Activated naive CD4-positive, alpha-beta T cell treated with anti-CD3 and anti-CD28 coated beads, Interleukin-2, amount 50 U/mL, for 16 hours (primary cell): ENCODE measurements at regions not wholly inside any gene's neighbourhood (a gene's known extent, or its start where the extent isn't known, plus 50 kb on each side); places are given as distances from the start of the nearest gene placed in this dataset.

Experiments used
- DNase-seq: peaks from one replicate; pipeline ENCODE4 v3.0.0-alpha.2; 2020

GRCh38 chr10:35911233-35911632 is 269.1 kb upstream of the FZD8 start:
- no peak for DNase-seq

- DNase-seq = no peak
These were observed 268.1 kb upstream of the FZD8 start for GRCh38 chr10:35910234-35910633.

GRCh38 chr10:35909121-35909720 is 267.1 kb upstream of the FZD8 start:
- no peak for DNase-seq

GRCh38 chr10:35908451-35908850 is 266.4 kb upstream of the FZD8 start:
- DNase-seq = no peak

- no peak for DNase-seq
These were observed 265.5 kb upstream of the FZD8 start for GRCh38 chr10:35907548-35907947.

- no peak for DNase-seq
These were observed 264.1 kb upstream of the FZD8 start for GRCh38 chr10:35906155-35906554.

- DNase-seq = no peak
These were observed 260.9 kb upstream of the FZD8 start for GRCh38 chr10:35903021-35903420.

- no peak for DNase-seq
These were observed 256.8 kb upstream of the FZD8 start for GRCh38 chr10:35898716-35899440.

GRCh38 chr10:35896001-35896400 is 253.9 kb upstream of the FZD8 start:
- DNase-seq = no peak

GRCh38 chr10:35895331-35895730 is 253.2 kb upstream of the FZD8 start:
- no peak for DNase-seq

GRCh38 chr10:35892526-35892925 is 250.4 kb upstream of the FZD8 start:
- no peak for DNase-seq

GRCh38 chr10:35890676-35891495 is 248.8 kb upstream of the FZD8 start:
- no peak for DNase-seq

- DNase-seq = no peak
These were observed 248.0 kb upstream of the FZD8 start for GRCh38 chr10:35889971-35890675.

- no peak for DNase-seq
These were observed 247.1 kb upstream of the FZD8 start for GRCh38 chr10:35889226-35889625.

GRCh38 chr10:35888400-35888799 is 246.3 kb upstream of the FZD8 start:
- DNase-seq = no peak

GRCh38 chr10:35887685-35888084 is 245.6 kb upstream of the FZD8 start:
- DNase-seq = no peak

GRCh38 chr10:35885076-35885475 is 243.0 kb upstream of the FZD8 start:
- no peak for DNase-seq

- no peak for DNase-seq
These were observed 242.6 kb upstream of the FZD8 start for GRCh38 chr10:35884657-35885071.

GRCh38 chr10:35882422-35883150 is 240.5 kb upstream of the FZD8 start:
- no peak for DNase-seq

GRCh38 chr10:35881320-35881719 is 239.2 kb upstream of the FZD8 start:
- DNase-seq = no peak

GRCh38 chr10:35876248-35876647 is 234.2 kb upstream of the FZD8 start:
- DNase-seq = no peak

- DNase-seq = no peak
These were observed 233.1 kb upstream of the FZD8 start for GRCh38 chr10:35875016-35875676.
